A172 (cell line): ENCODE measurements at regions not wholly inside any gene's neighbourhood (a gene's known extent, or its start where the extent isn't known, plus 50 kb on each side); places are given as distances from the start of the nearest gene placed in this dataset.

Experiments used
- DNase-seq: peaks from one replicate; pipeline ENCODE4 v3.0.0-alpha.2; 2015; ENCODE audit warnings: low spot score

DNA sequence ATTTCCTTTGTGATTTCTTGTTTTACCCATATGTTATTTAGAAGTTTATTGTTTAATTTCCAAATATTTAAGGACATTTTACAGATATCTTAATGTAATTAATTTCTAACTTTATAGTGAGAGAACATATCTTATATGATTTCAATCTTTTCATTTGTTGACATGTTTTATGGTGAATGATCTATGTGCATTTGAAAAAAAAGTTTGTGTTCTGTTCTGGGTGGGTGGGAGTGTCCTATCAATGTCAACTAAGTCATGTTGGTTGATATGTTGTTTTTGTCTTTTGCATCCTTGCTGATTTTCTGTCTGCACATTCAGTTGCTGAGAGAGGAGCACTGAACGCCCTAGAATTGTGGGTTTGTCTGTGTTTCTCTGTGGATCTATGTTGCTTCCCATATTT is 50.3 kb upstream of the CBFA2T3 start:
- no peak for DNase-seq

DNA sequence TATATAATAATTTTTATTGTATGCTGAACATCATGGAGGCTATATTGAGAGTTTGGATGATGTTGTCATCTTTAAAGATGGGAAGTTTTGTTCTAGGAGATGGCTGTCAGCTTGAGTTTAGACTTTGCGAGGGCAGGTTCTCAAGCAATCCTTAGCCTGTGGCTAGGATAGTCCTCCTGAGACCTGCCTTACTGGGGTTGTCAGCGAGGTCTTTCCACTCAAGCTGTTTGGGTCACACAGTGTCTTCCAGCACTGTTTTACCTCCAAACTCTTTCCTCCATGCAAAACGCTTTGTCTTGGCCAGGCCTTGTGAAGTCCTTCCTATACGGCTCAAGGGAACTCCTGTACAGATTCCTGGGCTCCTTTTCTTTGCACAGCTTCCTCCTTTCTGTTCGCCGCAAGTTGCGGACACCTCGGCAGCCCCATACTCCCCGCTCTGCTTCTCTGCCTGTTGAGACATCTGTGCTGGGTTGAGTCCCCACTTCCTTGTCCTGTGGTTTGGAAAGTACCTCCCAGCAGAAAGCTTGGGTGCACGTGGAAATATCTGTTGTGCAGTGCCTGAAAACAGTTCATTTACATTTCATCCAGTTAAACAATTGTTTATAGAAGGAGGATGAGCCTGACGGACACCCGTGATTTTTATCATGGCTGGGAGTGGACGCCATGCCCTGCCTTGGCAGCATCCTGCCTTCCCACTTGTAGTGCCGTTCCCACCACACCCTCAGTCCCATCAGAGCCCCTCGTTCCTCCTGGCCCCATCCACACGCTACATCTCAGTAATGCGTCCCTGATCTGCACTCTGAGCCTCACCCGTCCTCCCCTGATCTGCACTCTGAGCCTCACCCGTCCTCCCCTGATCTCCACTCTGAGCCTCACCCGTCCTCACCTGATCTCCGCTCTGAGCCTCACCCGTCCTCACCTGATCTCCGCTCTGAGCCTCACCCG is 55.0 kb upstream of the CBFA2T3 start:
- no peak for DNase-seq

DNA sequence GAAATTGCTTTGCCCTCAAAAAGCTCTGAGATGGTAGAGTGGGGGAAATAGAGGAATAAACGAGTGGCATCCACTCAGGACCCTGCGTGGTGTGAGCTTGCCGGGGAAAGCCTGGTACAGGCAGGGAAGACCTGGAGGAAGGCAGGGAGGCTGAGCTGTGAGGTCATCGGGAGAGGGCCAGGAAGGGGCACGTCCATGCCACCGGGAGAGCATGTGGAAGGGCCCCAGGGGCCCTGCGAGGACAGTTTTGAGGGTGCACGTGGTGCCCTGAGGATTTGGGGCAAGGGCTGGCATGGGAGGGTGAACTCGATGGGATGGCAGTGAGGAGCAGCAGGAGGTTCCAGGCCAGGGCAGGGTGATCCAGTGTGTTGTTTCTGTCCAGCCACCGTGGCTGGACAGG is 56.3 kb upstream of the CBFA2T3 start:
- DNase-seq: no peak

DNA sequence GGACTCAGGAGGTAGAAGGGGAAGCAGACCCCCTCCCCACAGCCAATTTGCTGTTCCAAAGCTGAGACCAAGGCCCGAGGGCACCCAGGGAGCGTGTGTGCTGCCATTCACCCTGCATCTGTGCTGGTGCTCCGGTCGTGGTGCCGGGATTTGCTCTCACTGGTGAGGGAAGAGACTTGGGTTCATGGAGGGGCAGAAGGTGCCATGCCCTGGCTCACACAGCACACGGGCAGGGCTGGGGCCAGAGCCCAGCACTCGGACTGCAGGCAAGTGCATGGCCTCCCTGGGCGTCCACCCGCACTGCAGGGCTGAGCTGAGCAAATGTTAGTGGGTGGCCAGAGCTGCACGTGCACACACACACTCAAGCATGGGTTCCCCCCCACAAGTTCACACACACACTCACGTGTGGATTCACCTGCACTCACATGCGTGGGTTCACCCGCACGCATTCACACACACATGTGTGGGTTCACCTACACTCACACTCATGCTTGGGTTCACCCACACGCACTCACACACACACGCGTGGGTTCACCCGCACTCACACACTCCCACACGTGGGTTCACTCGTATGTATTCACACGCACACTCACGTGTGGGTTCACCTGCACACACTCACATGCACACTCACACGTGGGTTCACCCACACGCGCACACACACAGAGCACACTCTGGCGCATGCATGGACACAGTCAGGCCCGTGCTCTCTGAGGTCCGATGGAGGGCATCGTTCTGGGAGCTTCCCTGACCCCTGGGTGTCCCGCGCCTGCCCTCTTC is 57.0 kb upstream of the CBFA2T3 start:
- DNase-seq: no peak

DNA sequence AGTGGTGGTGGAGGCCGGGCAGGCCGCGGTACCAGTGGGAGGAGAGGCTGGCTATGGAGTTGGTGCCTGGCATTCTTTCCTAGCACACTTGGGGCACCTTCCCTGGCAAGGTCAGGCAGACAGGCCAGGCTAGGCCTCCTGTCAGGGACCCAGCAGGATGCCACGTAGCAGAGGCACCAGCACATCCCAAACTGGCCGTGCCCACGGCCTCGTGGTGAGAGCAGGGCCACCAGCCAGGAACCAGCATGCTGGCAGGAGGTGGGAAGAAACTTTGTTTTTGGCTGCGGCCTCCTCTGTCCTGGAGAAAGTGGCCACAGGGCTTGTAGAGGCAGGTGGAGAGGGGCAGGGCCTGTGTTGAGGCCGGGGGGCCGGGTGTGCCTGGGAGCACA is 57.6 kb upstream of the CBFA2T3 start:
- DNase-seq: no peak

DNA sequence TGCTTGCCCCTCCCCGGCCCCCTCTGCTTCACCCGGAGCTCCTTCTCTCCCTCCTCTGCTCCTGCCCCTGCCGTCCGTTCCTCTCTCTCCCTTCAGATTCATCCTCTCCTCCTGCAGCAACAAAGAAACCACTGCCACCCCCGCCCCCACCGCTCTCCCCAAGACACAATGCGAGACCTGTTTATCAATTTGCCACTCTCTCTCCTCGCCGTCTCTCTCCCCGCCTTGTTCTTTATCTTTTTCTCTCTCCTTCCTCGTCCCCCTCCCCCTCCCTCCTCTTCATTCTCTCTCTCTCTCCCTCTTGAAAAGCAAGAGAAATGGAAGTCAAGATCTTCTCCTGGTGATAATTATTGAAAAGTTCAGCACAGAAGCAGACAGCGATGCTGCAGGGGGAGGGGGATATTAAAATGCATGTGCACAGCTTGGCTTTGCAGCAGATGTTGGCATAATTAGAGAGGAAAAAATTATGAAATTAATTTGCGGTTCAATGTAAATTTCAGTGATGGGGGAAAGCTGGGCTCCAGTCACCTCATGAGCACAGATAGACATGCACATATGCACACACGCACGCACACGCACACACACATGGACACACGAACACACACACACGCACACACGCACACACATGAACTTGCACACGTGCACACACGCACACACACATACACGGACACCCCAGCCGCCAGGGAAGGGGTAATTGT is 58.1 kb upstream of the CBFA2T3 start:
- DNase-seq: no peak

DNA sequence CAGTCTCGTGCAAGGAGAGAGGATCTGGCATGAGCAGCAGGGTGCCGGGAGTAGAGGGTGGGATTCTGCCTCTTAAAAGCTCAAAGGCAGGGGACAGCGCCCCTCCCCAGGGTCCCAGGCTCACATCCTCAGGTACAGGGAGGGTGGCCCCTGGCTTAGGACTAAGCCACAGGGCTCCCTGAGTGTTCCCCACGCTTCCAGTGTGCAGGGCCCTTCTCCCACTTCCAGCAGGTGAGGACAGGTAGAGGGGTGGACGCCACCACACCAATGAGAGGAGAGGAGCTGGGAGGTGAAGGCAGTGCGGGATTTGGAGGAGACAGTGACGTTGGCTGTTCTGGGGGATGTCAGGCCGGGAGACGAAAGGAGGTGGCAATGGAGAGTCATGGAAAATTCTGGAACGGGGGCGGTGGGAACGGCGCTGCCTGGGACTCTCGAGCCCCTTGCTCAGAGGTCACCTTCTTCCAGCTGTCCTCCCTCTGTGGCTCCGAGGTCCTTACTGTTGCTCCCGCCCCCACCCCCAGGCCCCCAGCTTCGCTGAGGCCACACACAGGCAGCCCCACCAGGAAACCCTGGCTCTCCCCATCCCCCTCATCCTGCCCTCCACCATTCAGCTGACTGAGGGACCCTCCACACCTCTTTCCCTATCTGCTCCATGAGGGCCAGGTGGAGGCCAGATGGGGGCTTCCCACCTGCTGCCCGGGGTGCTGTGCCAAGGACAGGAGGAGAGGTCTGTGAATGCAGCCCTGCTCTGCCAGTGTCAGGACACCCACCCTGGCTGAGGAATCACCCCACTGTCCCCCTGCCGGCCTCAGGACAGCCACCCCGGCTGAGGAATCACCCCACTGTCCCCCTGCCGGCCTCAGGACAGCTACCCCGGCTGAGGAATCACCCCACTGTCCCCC is 57.7 kb upstream of the ACSF3 start:
- no peak for DNase-seq

DNA sequence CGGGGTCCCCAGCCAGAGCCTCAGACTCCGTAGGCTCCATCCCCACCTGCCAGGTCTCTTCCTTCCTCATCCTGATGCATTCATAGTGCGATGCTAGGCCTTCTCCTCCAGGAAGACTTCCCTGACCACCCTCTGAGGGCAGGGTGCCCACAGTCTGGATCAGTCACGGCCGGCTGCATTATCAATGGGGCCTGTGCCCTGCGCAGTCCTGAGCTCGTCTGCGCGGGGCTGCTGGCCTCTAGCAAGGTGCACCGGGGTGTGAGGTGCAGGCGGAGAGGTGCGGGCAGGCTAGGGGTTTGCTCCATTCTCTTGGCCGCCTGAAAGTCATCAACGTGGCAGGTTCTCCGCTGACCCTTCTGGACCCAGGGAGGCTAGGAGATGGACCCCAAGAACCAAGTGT is 56.9 kb upstream of the ACSF3 start:
- no peak for DNase-seq

DNA sequence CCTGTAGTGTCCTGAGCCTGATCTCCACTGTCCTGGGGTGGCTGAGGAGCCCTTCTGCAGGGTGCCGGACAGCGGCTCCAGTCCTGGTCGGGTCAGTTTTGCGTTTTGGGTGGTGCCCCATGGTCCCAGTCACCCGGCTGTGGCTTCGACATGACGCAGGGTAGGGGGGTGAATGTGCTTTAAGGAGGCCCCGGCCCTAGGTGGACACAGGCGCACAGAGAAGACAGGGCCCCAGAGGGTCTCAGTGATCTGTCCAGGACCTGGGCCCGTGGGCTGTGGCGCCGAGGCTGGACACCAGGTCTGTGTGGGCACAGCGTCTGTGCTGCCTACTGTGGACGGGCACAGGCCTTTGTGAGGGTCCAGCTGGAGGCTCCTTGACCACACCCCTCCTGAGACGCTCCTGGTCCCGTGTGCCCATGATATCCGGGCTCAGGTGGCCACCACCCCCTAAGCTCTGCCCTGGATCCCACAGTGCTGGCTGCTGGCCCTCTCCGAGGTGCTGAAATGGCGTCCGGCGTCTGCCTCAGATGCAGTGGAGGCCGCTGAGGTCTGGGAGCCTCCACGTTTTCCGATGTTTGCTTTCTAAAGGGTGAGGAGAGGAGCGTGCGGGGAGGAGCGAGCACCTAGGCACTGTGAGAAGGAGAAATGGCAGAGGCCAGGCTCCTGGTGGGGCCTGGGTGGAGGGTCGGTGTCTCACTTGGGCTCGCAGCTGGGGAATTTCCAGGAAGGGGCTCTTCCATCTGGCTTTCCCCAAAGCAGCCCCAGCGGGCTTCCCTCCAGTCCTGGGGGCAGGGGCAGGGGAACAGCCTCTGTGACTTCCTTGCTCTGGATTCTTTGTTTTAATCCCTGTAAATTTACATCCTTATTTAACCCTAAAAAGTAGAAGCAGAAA is 56.1 kb upstream of the ACSF3 start:
- peak; percentile 27 for DNase-seq

DNA sequence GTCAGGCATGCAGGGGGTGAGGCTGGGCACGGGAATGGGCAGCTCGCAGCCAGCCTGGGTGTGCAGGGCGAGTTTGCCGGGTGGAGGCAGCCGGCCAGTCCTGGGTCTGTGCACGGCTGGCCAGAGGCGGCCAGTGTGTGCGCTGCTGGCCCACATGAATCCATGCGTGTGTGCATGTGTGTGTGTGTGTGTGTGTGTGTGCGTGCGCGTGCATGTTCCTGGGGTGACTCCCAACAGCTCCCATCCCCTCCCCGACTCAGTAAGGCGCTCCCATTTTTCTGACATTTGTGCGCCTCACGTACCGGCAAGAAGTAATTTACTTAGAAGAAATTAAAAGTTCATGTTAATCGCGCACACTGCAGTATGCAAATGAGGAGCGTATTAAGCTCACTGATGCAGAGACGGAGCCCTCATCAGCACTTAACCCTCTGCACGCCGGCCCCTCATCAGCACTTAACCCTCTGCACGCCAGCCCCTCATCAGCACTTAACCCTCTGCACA is 55.4 kb upstream of the ACSF3 start:
- DNase-seq: no peak

DNA sequence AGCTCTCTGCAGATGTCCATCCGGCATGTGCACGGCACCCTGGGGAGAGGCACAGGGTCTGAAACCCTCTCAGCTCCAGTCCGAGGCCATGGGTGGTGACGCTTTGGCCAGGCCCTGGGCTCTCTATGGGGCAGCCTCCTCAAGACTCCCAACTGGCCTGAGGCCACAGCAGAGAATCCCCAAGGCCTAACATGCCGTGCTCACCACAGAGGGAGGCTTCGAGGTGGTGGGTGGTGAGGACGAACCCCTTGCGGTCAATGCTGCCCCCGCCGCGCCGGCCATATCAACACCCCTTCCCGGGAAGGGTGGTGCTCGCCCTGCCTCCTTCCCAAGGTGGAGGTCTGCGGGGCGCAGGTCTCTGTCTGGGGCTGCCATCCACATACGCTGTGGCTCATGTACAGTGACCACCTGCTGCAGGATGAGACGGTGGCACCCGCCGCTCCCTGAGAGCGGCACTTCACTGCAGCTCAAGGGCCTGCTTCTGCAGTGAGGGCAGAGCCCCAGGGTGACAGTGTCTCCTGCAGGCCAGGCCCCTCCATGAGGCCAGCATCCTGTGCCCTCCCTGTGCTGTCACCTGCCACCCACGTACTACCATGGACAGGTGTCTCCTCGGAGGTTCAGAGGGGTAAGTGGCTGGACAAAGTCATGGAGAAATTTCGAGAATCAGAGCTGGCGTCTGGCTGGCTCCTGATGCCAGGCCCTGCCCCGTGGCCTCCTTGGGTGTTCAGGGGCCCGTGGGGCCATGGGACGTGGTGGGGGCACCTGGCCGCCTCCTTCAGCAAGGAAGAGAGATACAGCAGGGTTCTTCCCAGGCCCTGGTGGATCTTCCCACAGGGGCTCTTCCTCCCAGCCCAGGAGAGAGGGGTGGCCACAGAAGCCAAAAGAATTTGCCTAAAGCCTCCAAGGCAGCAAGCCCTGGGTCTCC is 54.6 kb upstream of the ACSF3 start:
- no peak for DNase-seq

DNA sequence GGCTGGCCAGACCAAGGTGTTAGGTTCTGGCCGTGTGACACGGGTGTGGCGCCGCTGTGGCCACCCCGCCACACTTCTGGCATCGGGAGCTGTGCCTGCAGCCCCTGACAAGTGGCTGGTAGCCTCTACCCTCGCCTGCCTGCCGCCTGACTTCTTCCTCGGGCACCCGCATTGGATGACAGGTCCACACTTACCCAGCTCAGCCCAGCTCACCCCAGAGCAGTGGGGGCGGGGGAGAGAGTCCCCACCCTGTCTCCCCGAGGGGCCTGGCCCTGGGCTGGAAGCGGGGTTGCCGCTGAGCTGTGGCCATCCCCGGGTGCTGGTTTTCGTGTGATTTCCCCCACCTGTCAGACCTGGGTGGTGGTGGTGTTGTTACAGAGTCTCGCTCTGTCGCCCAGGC is 53.9 kb upstream of the ACSF3 start:
- no peak for DNase-seq

DNA sequence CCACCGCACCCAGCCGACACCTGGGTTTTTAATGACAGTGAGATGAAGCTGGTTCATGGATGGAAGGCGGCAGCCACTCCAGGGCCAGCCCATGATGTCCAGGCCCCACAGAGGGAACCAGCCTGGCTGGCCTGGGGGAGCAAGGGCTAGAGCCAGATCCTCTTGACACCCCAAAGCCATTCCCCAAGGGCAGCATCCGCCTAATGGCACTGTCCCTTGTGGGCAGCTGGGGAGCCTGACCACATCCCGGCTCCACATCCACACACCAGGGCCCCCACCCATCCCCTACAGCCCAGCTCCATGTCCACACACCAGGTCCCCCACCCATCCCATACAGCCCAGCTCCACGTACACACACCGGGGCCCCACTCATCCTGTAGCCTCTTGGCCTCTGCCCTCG is 53.3 kb upstream of the ACSF3 start:
- no peak for DNase-seq

DNA sequence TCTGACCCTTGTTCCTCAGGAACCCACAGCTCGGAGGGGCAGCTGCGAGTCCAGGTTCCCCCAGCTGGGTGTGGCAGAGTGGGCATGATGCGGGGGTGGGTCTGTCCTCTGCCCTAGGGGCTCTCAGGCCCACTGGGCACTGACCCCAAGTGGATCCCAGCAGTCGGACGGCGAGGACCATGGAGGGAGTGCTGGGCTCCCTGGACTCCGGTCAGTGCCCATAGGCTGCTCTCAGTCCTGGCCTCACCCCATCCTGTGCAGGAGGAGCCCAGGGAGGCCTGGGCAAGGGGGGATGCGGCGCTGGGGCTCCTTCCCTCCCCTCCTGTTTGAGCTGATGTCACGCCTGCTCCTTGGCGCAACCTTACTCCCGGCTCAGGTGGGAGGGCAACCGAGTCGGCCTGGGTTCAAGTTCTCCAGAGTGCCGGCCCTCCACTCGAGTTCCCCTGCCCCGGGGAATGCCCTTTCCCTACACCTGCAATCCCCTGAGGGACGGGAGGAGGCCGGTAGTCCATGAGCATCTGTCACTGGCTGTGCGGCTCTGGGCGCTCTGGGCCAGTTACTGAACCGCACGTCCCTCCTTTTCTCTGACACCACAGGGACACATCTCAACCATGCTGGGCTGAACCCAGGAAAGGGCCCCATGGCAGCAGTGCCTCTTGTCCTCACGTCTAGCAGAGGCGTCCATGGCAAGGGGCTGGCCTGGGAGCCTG is 52.6 kb upstream of the ACSF3 start:
- DNase-seq: no peak

DNA sequence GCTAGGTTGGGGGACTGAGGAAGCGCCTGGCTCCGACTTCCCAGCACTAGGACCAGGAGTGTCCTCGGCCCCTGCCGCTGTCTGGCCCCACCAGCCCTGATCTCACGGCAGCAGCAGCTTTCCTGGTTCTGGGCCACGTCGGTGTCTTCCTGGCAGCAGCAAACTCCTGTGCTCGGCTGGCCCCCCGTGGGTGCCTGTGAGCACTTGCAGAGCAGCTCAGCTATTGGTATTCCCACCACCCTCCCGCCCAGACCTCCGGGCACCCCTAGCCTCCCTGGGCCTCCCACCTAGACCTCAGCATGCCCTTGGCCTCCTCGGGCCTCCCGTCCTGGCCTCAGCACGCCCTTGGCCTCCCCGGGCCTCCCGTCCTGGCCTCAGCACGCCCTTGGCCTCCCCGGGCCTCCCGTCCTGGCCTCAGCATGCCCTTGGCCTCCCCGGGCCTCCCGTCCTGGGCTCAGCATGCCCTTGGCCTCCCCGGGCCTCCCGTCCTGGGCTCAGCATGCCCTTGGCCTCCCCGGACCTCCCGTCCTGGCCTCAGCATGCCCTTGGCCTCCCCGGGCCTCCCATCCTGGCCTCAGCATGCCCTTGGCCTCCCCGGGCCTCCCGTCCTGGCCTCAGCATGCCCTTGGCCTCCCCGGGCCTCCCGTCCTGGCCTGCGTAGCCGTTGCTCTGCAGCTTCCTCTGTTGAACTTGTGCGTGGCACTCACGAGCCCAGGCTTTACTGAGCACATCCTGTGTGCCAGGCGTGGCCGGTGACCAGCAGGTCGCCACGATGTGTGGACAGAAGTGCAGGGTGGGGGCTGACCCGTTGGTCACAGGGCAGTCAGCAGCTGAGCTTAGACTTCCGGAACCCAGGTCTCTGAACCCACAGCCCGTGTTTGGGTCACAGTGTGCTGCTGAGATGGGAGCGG is 51.8 kb upstream of the ACSF3 start:
- no peak for DNase-seq

DNA sequence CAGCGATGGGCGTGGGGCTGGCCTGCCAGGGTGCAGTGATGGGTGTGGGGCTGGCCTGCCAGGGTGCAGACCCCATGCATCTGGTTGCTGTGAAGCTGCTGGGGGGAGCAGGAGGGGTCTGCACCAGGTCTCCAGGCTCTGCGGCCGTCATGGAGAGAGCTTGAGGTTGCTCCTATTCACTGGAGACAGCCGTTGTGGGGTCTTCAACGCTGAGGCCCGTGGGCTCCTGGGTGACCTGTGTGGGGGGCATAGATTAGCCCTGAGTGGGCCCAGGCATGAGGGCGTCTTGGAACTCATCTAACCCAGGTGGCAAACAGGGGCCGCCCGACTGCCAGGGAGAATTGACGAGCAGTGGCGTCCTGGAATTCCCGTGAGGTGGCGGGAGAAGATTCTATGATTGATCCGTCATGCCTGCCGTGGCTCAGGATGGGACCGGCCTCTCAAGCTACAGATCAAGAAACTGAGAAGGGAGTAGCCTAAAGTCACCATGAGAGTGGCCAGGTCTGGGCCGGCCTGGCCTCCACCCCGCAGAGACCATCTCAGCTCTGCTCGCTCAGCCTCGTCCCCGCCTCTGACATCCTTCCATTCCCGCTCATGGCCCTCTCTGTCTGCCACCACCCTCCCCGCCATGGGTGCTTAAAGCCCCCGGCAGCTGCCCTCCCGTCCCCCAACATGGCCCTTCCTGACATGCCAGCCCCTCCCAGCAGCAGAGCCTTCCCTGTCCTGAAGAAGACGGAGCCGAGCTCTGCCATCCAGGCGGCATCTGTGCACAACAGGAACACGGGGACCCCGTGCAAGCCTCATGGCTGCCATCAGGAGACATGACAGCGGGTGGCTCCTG is 50.7 kb upstream of the ACSF3 start:
- DNase-seq: no peak
